Right lobe of liver (tissue), 6 donors: ENCODE measurements at regions not wholly inside any gene's neighbourhood (a gene's known extent, or its start where the extent isn't known, plus 50 kb on each side); places are given as distances from the start of the nearest gene placed in this dataset.

Experiments used
- ATAC-seq, 4 donors: fragments of 200-7000 bp; cut with Tn5 transposase; one replicate each; pipeline ENCODE4 v1.9.1; 2020; ENCODE audit warnings: mild to moderate bottlenecking in 4 of 4, moderate library complexity in 4 of 4
- DNase-seq, 3 donors: peaks; one replicate each; pipeline ENCODE4 v3.0.0-alpha.2; 2020
- H3K27ac ChIP-seq, 3 donors: fragments of 200-600 bp; one replicate each; pipeline ENCODE4 v1.8.0; 2022
- H3K27me3 ChIP-seq, 2 donors: fragments of 200-600 bp; one replicate each; pipeline ENCODE4 v1.8.0; 2022
- H3K36me3 ChIP-seq, 4 donors: fragments of 200-600 bp; sonication (generic) in 1 of 4; one replicate each; pipeline versions ENCODE4 v1.5.1 to v1.8.0; 2017 to 2022; ENCODE audit warnings: control low read depth in 1 of 4
- H3K4me1 ChIP-seq, 4 donors: fragments of 200-600 bp; sonication (generic) in 1 of 4; one replicate each; pipeline versions ENCODE4 v1.5.1 to v1.8.0; 2017 to 2022; ENCODE audit warnings: control low read depth in 1 of 4
- H3K4me3 ChIP-seq, 3 donors: fragments of 200-600 bp; one replicate each; pipeline ENCODE4 v1.8.0; 2022
- H3K9me3 ChIP-seq, 4 donors: fragments of 200-600 bp; sonication (generic) in 1 of 4; one replicate each; pipeline versions ENCODE4 v1.5.1 to v1.8.0; 2017 to 2022; ENCODE audit warnings: control low read depth in 1 of 4
- POLR2A ChIP-seq: fragments of 450-650 bp; IDR thresholded peaks from one replicate; pipeline ENCODE4 v1.6.1; 2017; ENCODE audit warnings: antibody characterized with exemption, mild to moderate bottlenecking
- WGBS: methylation state at CpG from one replicate; pipeline ENCODE4 v1.1.6; 2018; ENCODE audit warnings: low coverage, low lambda C conversion rate; ENCODE audit not compliant: insufficient coverage; ENCODE audit errors: missing lambda C conversion rate; 5-methylcytosine and 5-hydroxymethylcytosine counted together
- intact Hi-C, 2 donors: fragments of 100-400 bp; cut with DNase I; formaldehyde crosslinking; loops; one replicate each; pipeline versions ENCODE4 v1.11.2 to v1.14.1; 2022
- TF ChIP-seq, protein P1 (sequence below), 4 donors: fragments of 200-600 bp in 3 of 4; fragments of 450-650 bp in 1 of 4; IDR thresholded peaks; one replicate each; pipeline versions ENCODE4 v1.5.1 to v1.8.0; 2016 to 2022; ENCODE audit warnings: antibody characterized with exemption in 4 of 4, mild to moderate bottlenecking in 2 of 4
- donor health status: DM: no; HTN: yes; CAD: no.
- donor health status: DM: no; HTN: no; CAD: no.
- donor health status: DM: no; HTN: no; CAD: no.
- donor health status: DM: no; HTN: yes; CAD: no.
- donor health status: DM: no; HTN: yes; CAD: no.

- WGBS: 72% methylated on average over 5 of the region's 5 CpGs
- TF ChIP-seq POLR2A: no peak
- TF ChIP-seq, protein P1, sequence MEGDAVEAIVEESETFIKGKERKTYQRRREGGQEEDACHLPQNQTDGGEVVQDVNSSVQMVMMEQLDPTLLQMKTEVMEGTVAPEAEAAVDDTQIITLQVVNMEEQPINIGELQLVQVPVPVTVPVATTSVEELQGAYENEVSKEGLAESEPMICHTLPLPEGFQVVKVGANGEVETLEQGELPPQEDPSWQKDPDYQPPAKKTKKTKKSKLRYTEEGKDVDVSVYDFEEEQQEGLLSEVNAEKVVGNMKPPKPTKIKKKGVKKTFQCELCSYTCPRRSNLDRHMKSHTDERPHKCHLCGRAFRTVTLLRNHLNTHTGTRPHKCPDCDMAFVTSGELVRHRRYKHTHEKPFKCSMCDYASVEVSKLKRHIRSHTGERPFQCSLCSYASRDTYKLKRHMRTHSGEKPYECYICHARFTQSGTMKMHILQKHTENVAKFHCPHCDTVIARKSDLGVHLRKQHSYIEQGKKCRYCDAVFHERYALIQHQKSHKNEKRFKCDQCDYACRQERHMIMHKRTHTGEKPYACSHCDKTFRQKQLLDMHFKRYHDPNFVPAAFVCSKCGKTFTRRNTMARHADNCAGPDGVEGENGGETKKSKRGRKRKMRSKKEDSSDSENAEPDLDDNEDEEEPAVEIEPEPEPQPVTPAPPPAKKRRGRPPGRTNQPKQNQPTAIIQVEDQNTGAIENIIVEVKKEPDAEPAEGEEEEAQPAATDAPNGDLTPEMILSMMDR (IDR thresholded peaks at IDR 0.05): no peak
- no peaks in the 10 kb centered on the region for H3K36me3 ChIP-seq
- no peak overlapping the region for H3K4me3 ChIP-seq
- intact Hi-C loops: no loop called here
- DNase-seq (no peak), ATAC-seq (peak in 1 of 4 donors; percentile 51)
- no peaks in the 10 kb centered on the region for H3K27me3 ChIP-seq
- H3K27ac ChIP-seq: no peak overlapping the region
- H3K4me1 ChIP-seq: peaks cover 0 to 2% (median 0%) of the 10 kb centered on the region in 4 donors
- no peaks in the 10 kb centered on the region for H3K9me3 ChIP-seq
Observed at GRCh38 chr18:26662996-26663395, 114.6 kb upstream of the KCTD1 start.

GRCh38 chr18:26657631-26658581 lies 109.6 kb upstream of the KCTD1 start:
- intact Hi-C loops: loop anchor here (10.0 kb wide), 2 partner anchors 97 to 117 kb away; no protein-coding TSS in a partner anchor
- H3K27ac ChIP-seq: peak overlapping the region in 2 of 3 donors; percentile 59 to 68
- peak overlapping the region; percentile 66 to 73 (median 69) for H3K4me3 ChIP-seq
- 11% methylated on average over 14 of the region's 15 CpGs for WGBS
- DNase-seq (no peak), ATAC-seq (no peak)
- H3K4me1 ChIP-seq: peaks cover 0 to 6% (median 3%) of the 10 kb centered on the region in 4 donors
- no peaks in the 10 kb centered on the region for H3K36me3 ChIP-seq
- TF ChIP-seq POLR2A: no peak
- TF ChIP-seq, protein P1 (IDR thresholded peaks at IDR 0.05): no peak
- H3K27me3 ChIP-seq: no peaks in the 10 kb centered on the region
- H3K9me3 ChIP-seq: no peaks in the 10 kb centered on the region

DNA sequence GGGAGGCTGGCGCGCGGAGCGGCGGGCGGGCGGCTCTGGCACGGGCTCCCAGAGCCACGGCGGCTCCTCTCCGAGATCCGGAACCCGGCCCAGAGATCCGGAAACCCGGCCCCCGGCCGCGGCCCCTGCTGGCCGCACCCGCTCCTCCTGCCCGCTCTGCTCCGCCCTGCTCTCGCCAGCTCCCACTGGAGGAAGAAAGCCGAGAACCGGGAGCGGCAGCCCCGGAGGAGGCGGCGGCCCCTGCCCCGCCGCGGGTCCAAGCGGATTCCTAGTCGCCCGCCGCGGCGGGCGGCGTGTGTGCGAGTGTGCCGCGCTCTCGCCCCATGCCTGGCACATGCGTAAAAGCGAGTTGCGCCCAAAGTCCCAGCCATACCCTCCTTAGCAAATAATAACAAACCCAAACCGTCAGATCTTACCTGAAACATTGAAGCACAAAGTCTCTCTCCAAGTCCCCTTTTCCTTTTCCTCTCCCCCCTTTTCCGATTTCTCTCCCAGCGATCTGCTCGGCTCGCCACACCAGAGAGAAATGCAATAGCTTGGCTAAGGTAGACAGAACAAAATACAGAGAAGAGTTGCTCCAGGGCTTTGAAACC lies 108.7 kb upstream of the KCTD1 start:
- intact Hi-C loops: loop anchor here (10.0 kb wide), 2 partner anchors 98 to 118 kb away; no protein-coding TSS in a partner anchor
- peak overlapping the region; percentile 51 to 68 (median 59) for H3K27ac ChIP-seq
- no peaks in the 10 kb centered on the region for H3K27me3 ChIP-seq
- TF ChIP-seq, protein P1 (IDR thresholded peaks at IDR 0.05): peak; percentile 21 to 36 (median 28)
- TF ChIP-seq POLR2A: peak; percentile 74
- ATAC-seq: peak; percentile 85 to 93 (median 92)
- H3K4me3 ChIP-seq: peak overlapping the region; percentile 66 to 73 (median 69)
- no peaks in the 10 kb centered on the region for H3K36me3 ChIP-seq
- H3K4me1 ChIP-seq: peaks cover 0 to 6% (median 3%) of the 10 kb centered on the region in 4 donors
- WGBS: under 1% methylated on average over 29 of the region's 52 CpGs
- DNase-seq: peak; percentile 86 to 89 (median 88)
- no peaks in the 10 kb centered on the region for H3K9me3 ChIP-seq

- peak overlapping the region; percentile 66 to 73 (median 69) for H3K4me3 ChIP-seq
- 0% methylated on average over 11 of the region's 68 CpGs for WGBS
- no peak for TF ChIP-seq POLR2A
- TF ChIP-seq, protein P1 (IDR thresholded peaks at IDR 0.05): no peak
- H3K4me1 ChIP-seq: peaks cover 0 to 6% (median 3%) of the 10 kb centered on the region in 4 donors
- intact Hi-C loops: loop anchor here (10.0 kb wide), 2 partner anchors 98 to 118 kb away; no protein-coding TSS in a partner anchor
- DNase-seq: peak in 1 of 3 donors; percentile 23
- ATAC-seq: peak; percentile 5 to 31 (median 8)
- no peaks in the 10 kb centered on the region for H3K36me3 ChIP-seq
- H3K27ac ChIP-seq: peak overlapping the region; percentile 52 to 68 (median 59)
- H3K27me3 ChIP-seq: no peaks in the 10 kb centered on the region
- H3K9me3 ChIP-seq: no peaks in the 10 kb centered on the region
Observed at GRCh38 chr18:26656431-26656943, 108.1 kb upstream of the KCTD1 start.
